Gastrocnemius medialis (tissue), 4 donors: ENCODE measurements at regions not wholly inside any gene's neighbourhood (a gene's known extent, or its start where the extent isn't known, plus 50 kb on each side); places are given as distances from the start of the nearest gene placed in this dataset.

Experiments
- CTCF ChIP-seq, 5 experiments: fragments of 450-650 bp in 3 of 5; fragments of 200-600 bp in 2 of 5; sonication (generic) in 2 of 5; IDR thresholded peaks in 4 of 5; conservative IDR thresholded peaks in 1 of 5; 1 replicate in 4 of 5; 2 replicates in 1 of 5; pipeline ENCODE4 v1.5.1; 2016 to 2019; ENCODE audit warnings: antibody characterized with exemption in 5 of 5, mild to moderate bottlenecking in 3 of 5, moderate library complexity in 3 of 5
- POLR2A ChIP-seq, 2 donors: fragments of 450-650 bp; IDR thresholded peaks; one replicate each; pipeline ENCODE4 v1.6.1; 2017; ENCODE audit warnings: antibody characterized with exemption in 2 of 2, mild to moderate bottlenecking in 2 of 2, moderate library complexity in 2 of 2

- TF ChIP-seq POLR2A (IDR thresholded peaks at IDR 0.05): no peak
- no peak for TF ChIP-seq CTCF (IDR thresholded peaks at IDR 0.05 in 4 of 5, conservative IDR thresholded peaks at IDR 0.05 in 1 of 5)
These were observed 255.0 kb downstream of the LIG4 start for GRCh38 chr13:107960301-107960700.
